Loucy (cell line): ENCODE measurements at regions not wholly inside any gene's neighbourhood (a gene's known extent, or its start where the extent isn't known, plus 50 kb on each side); places are given as distances from the start of the nearest gene placed in this dataset.

Experiments used
- CTCF ChIP-seq: fragments of 200-600 bp; sonication (generic); conservative IDR thresholded peaks from 2 replicates; pipeline ENCODE4 v1.5.1; 2014; ENCODE audit warnings: mild to moderate bottlenecking, antibody characterized with exemption, low read length
- EZH2phosphoT487 ChIP-seq: fragments of 200-600 bp; IDR thresholded peaks from 2 replicates; pipeline ENCODE4 v1.6.1; 2018; ENCODE audit warnings: antibody characterized with exemption, mild to moderate bottlenecking, moderate library complexity, borderline replicate concordance

GRCh38 chr1:234913771-234914170 lies 214.9 kb downstream of the TOMM20 start:
- no peak for TF ChIP-seq CTCF
- TF ChIP-seq EZH2phosphoT487: no peak
